A549 (cell line): ENCODE measurements at regions not wholly inside any gene's neighbourhood (a gene's known extent, or its start where the extent isn't known, plus 50 kb on each side); places are given as distances from the start of the nearest gene placed in this dataset.

Source experiments
- ATAC-seq, 2 experiments: fragments of 200-7000 bp in 1 of 2; fragments of >200 bp in 1 of 2; cut with Nextera tagmentation in 1 of 2; cut with Tn5 transposase in 1 of 2; 3 replicates each; pipeline versions ENCODE4 v1.8.0 to v1.9.1; 2018 to 2020; ENCODE audit warnings: mild to moderate bottlenecking in 1 of 2, moderate library complexity in 1 of 2
- CTCF ChIA-PET: fragments of 300-600 bp; sonication (Branson Sonifier 250); formaldehyde crosslinking; extraction: SDS; loops from one replicate; lab custom pipeline; 2021; ENCODE audit warnings: antibody characterized with exemption, inconsistent platforms; lab: Yijun Ruan, JAX
- POLR2A ChIA-PET: fragments of 350-600 bp; formaldehyde crosslinking; extraction: SDS; loops from one replicate; lab custom pipeline; 2021; ENCODE audit warnings: antibody characterized with exemption, inconsistent platforms; lab: Yijun Ruan, JAX
- DNase-seq, 2 experiments: peaks; one replicate each; pipeline versions ENCODE4 v3.0.0 to v3.0.0-alpha.2; 2011 to 2016; ENCODE audit warnings: low read depth in 1 of 2, low spot score in 1 of 2
- FAIRE-seq: peaks from 2 replicates; lab custom pipeline; 2011; peaks lifted over from hg19 to GRCh38; lab: Jason Lieb, UNC
- H3K27ac ChIP-seq, 2 experiments: fragments of >200 bp; sonication (Bioruptor Twin); formaldehyde crosslinking; 3 replicates each; pipeline ENCODE4 v1.5.1; 2016 to 2017
- H3K4me1 ChIP-seq: fragments of >200 bp; sonication (Bioruptor Twin); formaldehyde crosslinking; 3 replicates; pipeline ENCODE4 v1.6.1; 2016
- H3K4me2 ChIP-seq: fragments of >200 bp; sonication (Bioruptor Twin); formaldehyde crosslinking; 3 replicates; pipeline ENCODE4 v1.6.1; 2016
- H3K4me3 ChIP-seq: fragments of >200 bp; sonication (Bioruptor Twin); formaldehyde crosslinking; 3 replicates; pipeline ENCODE4 v1.5.1; 2016
- H3K9me3 ChIP-seq: fragments of >200 bp; sonication (Bioruptor Twin); formaldehyde crosslinking; 3 replicates; pipeline ENCODE4 v1.6.1; 2016
- CBX8 ChIP-seq: fragments of 200-600 bp; sonication (generic); IDR thresholded peaks from 2 replicates; pipeline ENCODE4 v1.6.1; 2016
- CEBPB ChIP-seq, 2 experiments: fragments of >200 bp in 1 of 2; sonication (Bioruptor Twin) in 1 of 2; formaldehyde crosslinking in 1 of 2; IDR thresholded peaks; 2 replicates each; pipeline ENCODE4 v1.6.1; 2012 to 2016
- EHF ChIP-seq: fragments of 250-450 bp; sonication (Bioruptor Pico); IDR thresholded peaks from 2 replicates; pipeline ENCODE4 v1.5.0; 2020; ENCODE audit warnings: mild to moderate bottlenecking
- EHMT2 ChIP-seq: fragments of 200-600 bp; sonication (generic); IDR thresholded peaks from 2 replicates; pipeline ENCODE4 v1.6.1; 2016; ENCODE audit warnings: antibody characterized with exemption, low read depth, mild to moderate bottlenecking, moderate library complexity
- FOXS1 ChIP-seq: fragments of 250-450 bp; sonication (Bioruptor Pico); IDR thresholded peaks from 2 replicates; pipeline ENCODE4 v1.5.0; 2020; ENCODE audit warnings: mild to moderate bottlenecking, moderate library complexity
- GATA3 ChIP-seq: IDR thresholded peaks from 2 replicates; pipeline ENCODE4 v1.6.1; 2012; ENCODE audit warnings: borderline replicate concordance
- HOXA7 ChIP-seq: fragments of 250-450 bp; sonication (Bioruptor Pico); IDR thresholded peaks from 2 replicates; pipeline ENCODE4 v1.5.0; 2020; ENCODE audit warnings: mild to moderate bottlenecking, moderate library complexity
- HOXB13 ChIP-seq: fragments of 250-450 bp; sonication (Bioruptor Pico); IDR thresholded peaks from 2 replicates; pipeline ENCODE4 v1.5.0; 2020; ENCODE audit warnings: low read depth, mild to moderate bottlenecking, moderate library complexity
- NFE2L2 ChIP-seq: fragments of 150-350 bp; conservative IDR thresholded peaks from 2 replicates; pipeline ENCODE4 v1.6.1; 2014; ENCODE audit warnings: low read length
- NR3C1 ChIP-seq: fragments of >200 bp; sonication (Bioruptor Twin); formaldehyde crosslinking; IDR thresholded peaks from 3 replicates; pipeline ENCODE4 v1.6.1; 2017
- POLR2A ChIP-seq: IDR thresholded peaks from 2 replicates; pipeline ENCODE4 v1.6.1; 2012; ENCODE audit warnings: mild to moderate bottlenecking, low read length
- POLR2AphosphoS2 ChIP-seq: conservative IDR thresholded peaks from 2 replicates; pipeline ENCODE4 v1.6.1; 2012; ENCODE audit warnings: low read length, improper control_type of control experiment, inconsistent platforms
- RARB ChIP-seq: fragments of 250-450 bp; sonication (Bioruptor Pico); IDR thresholded peaks from 2 replicates; pipeline ENCODE4 v1.8.0; 2021; ENCODE audit warnings: mild to moderate bottlenecking, moderate library complexity
- SMC3 ChIP-seq: fragments of >200 bp; sonication (Bioruptor Twin); formaldehyde crosslinking; IDR thresholded peaks from 3 replicates; pipeline ENCODE4 v1.6.1; 2018; ENCODE audit warnings: inconsistent platforms
- TFCP2L1 ChIP-seq: fragments of 250-450 bp; sonication (Bioruptor Pico); IDR thresholded peaks from 2 replicates; pipeline ENCODE4 v1.5.0; 2021; ENCODE audit warnings: mild to moderate bottlenecking
- TP53 ChIP-seq: fragments of 250-450 bp; sonication (Bioruptor Pico); IDR thresholded peaks from 2 replicates; pipeline ENCODE4 v1.5.0; 2021; ENCODE audit warnings: mild to moderate bottlenecking, moderate library complexity
- ZC3H11A ChIP-seq: fragments of 450-650 bp; IDR thresholded peaks from 2 replicates; pipeline ENCODE4 v1.6.1; 2014; ENCODE audit warnings: antibody characterized with exemption, mild to moderate bottlenecking
- WGBS: methylation state at CpG from one replicate; pipeline ENCODE4 v1.1.6; 2017; ENCODE audit errors: missing lambda C conversion rate; 5-methylcytosine and 5-hydroxymethylcytosine counted together
- TF ChIP-seq, protein P1 (sequence below): IDR thresholded peaks from 2 replicates; pipeline ENCODE4 v1.6.1; 2012; ENCODE audit warnings: low read depth, borderline replicate concordance
- TF ChIP-seq, protein P2 (sequence below): IDR thresholded peaks from 2 replicates; pipeline ENCODE4 v1.6.1; 2012
- TF ChIP-seq, protein P3 (sequence below): fragments of >200 bp; sonication (Bioruptor Twin); formaldehyde crosslinking; IDR thresholded peaks from 3 replicates; pipeline ENCODE4 v1.6.1; 2016
- TF ChIP-seq, protein P4 (sequence below): fragments of 200-600 bp; sonication (generic); IDR thresholded peaks from 2 replicates; pipeline ENCODE4 v1.6.1; 2016; ENCODE audit warnings: antibody characterized with exemption, mild to moderate bottlenecking, moderate library complexity
- TF ChIP-seq, protein P5 (sequence below): fragments of 150-350 bp; IDR thresholded peaks from 2 replicates; pipeline ENCODE4 v1.6.1; 2014; ENCODE audit warnings: low read depth, mild to moderate bottlenecking, low read length

DNA sequence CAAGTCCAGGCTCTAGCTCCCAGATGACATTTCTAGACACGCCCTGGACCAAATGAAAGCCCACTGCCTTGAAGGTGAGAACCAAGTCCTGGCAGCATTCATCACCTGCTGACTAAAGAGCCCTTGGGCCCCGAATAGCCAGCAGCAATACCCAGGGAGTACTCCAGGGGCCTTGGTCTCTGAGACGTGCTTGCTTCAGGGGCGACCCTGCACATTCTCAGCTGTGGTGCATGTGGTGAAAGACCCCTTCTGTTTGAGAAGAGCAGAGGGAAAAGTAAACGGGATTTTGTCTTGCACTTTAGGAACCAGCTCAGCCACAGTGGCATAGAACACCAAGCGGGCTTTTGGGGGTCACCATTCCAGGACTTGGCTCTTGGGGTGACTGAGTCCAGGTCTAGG is 260.5 kb upstream of the MYT1L start:
- Histone ChIP-seq H3K4me3 (no peak overlapping the region), H3K9me3 (no peaks in the 10 kb centered on the region), H3K4me2 (no peak overlapping the region), H3K27ac (no peak overlapping the region), H3K4me1 (no peaks in the 10 kb centered on the region)
- WGBS = 0% methylated on average over 6 of the region's 6 CpGs
- FAIRE-seq (no peak), DNase-seq (no peak), ATAC-seq (no peak)
- POLR2A ChIA-PET = no interaction called here
- no peak for TF ChIP-seq GATA3
- TF ChIP-seq FOXS1 (CRISPR knock-in tag) = no peak
- TF ChIP-seq TP53 (CRISPR knock-in tag) = no peak
- no peak for TF ChIP-seq ZC3H11A
- TF ChIP-seq, protein P1, sequence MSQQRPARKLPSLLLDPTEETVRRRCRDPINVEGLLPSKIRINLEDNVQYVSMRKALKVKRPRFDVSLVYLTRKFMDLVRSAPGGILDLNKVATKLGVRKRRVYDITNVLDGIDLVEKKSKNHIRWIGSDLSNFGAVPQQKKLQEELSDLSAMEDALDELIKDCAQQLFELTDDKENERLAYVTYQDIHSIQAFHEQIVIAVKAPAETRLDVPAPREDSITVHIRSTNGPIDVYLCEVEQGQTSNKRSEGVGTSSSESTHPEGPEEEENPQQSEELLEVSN = no peak
- TF ChIP-seq, protein P2, sequence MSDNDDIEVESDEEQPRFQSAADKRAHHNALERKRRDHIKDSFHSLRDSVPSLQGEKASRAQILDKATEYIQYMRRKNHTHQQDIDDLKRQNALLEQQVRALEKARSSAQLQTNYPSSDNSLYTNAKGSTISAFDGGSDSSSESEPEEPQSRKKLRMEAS = no peak
- CTCF ChIA-PET = no interaction called here

DNA sequence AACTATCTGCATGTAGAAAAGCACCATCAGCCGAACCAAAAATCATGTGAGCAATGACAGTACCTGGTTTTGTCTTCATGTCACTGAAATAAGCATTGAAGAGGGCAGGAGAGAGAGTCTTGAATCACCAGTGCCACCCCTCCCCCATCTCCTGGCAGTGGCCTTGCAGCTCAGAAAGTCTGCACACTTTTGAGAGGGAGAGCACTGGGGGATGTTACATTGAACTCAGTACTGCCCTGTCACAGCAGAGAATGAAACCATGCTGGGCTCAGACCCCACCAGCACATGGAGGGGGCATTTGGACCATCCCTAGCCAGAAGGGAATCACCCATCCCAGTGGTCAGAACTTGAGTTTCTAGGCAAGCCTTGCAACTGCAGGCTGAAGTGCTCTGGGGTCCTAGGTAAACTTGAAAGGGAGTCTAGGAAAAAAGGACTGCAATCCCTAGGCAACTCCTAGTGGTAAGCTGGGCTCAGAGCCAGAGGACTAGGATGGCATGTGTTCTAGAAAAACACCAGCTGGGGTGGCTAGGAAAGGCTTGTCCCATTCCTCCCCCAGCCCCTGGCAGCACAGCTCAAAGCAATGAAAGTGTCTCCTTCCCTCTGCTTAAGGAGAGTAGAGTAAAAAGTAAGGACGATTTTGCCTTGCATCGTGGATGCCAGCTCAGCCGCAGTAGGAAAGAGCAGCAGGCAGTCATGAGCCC is 259.9 kb upstream of the MYT1L start:
- no peak overlapping the region for H3K4me2 ChIP-seq
- no peak for FAIRE-seq
- POLR2A ChIA-PET = no interaction called here
- ATAC-seq = no peak
- CTCF ChIA-PET = no interaction called here
- no peaks in the 10 kb centered on the region for H3K9me3 ChIP-seq
- H3K27ac ChIP-seq = no peak overlapping the region
- TF ChIP-seq POLR2AphosphoS2 (no peak), CBX8 (no peak), NR3C1 (no peak), EHF (no peak), SMC3 (no peak), HOXA7 (no peak), GATA3 (no peak), POLR2A (no peak), CEBPB (IDR thresholded peaks at IDR 0.05) (no peak), HOXB13 (CRISPR knock-in tag) (no peak), TFCP2L1 (CRISPR knock-in tag) (no peak), NFE2L2 (no peak), RARB (CRISPR knock-in tag) (no peak), EHMT2 (no peak)
- TF ChIP-seq, protein P3, sequence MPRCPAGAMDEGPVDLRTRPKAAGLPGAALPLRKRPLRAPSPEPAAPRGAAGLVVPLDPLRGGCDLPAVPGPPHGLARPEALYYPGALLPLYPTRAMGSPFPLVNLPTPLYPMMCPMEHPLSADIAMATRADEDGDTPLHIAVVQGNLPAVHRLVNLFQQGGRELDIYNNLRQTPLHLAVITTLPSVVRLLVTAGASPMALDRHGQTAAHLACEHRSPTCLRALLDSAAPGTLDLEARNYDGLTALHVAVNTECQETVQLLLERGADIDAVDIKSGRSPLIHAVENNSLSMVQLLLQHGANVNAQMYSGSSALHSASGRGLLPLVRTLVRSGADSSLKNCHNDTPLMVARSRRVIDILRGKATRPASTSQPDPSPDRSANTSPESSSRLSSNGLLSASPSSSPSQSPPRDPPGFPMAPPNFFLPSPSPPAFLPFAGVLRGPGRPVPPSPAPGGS = no peak
- TF ChIP-seq, protein P4, sequence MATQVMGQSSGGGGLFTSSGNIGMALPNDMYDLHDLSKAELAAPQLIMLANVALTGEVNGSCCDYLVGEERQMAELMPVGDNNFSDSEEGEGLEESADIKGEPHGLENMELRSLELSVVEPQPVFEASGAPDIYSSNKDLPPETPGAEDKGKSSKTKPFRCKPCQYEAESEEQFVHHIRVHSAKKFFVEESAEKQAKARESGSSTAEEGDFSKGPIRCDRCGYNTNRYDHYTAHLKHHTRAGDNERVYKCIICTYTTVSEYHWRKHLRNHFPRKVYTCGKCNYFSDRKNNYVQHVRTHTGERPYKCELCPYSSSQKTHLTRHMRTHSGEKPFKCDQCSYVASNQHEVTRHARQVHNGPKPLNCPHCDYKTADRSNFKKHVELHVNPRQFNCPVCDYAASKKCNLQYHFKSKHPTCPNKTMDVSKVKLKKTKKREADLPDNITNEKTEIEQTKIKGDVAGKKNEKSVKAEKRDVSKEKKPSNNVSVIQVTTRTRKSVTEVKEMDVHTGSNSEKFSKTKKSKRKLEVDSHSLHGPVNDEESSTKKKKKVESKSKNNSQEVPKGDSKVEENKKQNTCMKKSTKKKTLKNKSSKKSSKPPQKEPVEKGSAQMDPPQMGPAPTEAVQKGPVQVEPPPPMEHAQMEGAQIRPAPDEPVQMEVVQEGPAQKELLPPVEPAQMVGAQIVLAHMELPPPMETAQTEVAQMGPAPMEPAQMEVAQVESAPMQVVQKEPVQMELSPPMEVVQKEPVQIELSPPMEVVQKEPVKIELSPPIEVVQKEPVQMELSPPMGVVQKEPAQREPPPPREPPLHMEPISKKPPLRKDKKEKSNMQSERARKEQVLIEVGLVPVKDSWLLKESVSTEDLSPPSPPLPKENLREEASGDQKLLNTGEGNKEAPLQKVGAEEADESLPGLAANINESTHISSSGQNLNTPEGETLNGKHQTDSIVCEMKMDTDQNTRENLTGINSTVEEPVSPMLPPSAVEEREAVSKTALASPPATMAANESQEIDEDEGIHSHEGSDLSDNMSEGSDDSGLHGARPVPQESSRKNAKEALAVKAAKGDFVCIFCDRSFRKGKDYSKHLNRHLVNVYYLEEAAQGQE = no peak
- TF ChIP-seq, protein P5, sequence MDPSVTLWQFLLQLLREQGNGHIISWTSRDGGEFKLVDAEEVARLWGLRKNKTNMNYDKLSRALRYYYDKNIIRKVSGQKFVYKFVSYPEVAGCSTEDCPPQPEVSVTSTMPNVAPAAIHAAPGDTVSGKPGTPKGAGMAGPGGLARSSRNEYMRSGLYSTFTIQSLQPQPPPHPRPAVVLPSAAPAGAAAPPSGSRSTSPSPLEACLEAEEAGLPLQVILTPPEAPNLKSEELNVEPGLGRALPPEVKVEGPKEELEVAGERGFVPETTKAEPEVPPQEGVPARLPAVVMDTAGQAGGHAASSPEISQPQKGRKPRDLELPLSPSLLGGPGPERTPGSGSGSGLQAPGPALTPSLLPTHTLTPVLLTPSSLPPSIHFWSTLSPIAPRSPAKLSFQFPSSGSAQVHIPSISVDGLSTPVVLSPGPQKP = no peak
- no peak overlapping the region for H3K4me3 ChIP-seq
- no peaks in the 10 kb centered on the region for H3K4me1 ChIP-seq
- no peak for DNase-seq
- 2% methylated on average over 4 of the region's 4 CpGs for WGBS
